Panc1 (cell line): ENCODE measurements at regions not wholly inside any gene's neighbourhood (a gene's known extent, or its start where the extent isn't known, plus 50 kb on each side); places are given as distances from the start of the nearest gene placed in this dataset.

ENCODE experiments used
- TCF7L2 ChIP-seq: IDR thresholded peaks from 2 replicates; pipeline ENCODE4 v1.6.1; 2011; ENCODE audit warnings: mild to moderate bottlenecking, low read depth, low read length, inconsistent platforms
- TF ChIP-seq, protein P1 (sequence below): fragments of 450-650 bp; IDR thresholded peaks from 2 replicates; pipeline ENCODE4 v1.5.1; 2017; ENCODE audit warnings: mild to moderate bottlenecking

DNA sequence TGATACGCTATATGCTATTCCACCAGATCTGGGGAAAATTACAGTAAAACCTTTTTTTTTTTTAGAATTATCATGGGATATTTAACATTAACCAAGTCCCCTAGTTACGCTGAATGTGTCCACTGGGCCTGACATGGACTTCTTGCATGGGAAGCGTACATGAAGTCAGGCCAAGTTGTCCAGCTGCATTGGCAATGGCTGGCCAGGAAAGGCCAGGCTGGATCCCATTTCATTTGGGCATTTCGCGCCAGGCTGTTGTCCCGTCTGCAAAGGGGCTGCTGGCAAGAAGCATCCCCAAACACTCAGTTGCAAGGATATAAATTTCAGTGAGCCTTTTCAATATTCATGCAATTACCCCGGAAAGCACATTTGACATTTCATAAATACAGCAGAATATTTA lies 933.3 kb downstream of the GRID1 start:
- TF ChIP-seq, protein P1, sequence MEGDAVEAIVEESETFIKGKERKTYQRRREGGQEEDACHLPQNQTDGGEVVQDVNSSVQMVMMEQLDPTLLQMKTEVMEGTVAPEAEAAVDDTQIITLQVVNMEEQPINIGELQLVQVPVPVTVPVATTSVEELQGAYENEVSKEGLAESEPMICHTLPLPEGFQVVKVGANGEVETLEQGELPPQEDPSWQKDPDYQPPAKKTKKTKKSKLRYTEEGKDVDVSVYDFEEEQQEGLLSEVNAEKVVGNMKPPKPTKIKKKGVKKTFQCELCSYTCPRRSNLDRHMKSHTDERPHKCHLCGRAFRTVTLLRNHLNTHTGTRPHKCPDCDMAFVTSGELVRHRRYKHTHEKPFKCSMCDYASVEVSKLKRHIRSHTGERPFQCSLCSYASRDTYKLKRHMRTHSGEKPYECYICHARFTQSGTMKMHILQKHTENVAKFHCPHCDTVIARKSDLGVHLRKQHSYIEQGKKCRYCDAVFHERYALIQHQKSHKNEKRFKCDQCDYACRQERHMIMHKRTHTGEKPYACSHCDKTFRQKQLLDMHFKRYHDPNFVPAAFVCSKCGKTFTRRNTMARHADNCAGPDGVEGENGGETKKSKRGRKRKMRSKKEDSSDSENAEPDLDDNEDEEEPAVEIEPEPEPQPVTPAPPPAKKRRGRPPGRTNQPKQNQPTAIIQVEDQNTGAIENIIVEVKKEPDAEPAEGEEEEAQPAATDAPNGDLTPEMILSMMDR: no peak
- TF ChIP-seq TCF7L2: no peak
